ENCODE measurements at regions not wholly inside any gene's neighbourhood (a gene's known extent, or its start where the extent isn't known, plus 50 kb on each side); places are given as distances from the start of the nearest gene placed in this dataset.

- peak; percentile 11 for DNase-seq (ENCODE audit: low read depth)
- TF ChIP-seq CTCF (IDR thresholded peaks at IDR 0.05; ENCODE audit: control insufficient read depth, extremely low read depth, insufficient read depth) = no peak
- H3K4me3 ChIP-seq (ENCODE audit: low read depth, low read length) = no peak overlapping the region
Observed at GRCh38 chr2:215705771-215706361, 270.0 kb upstream of the FN1 start.

GRCh38 chr2:215705281-215705680, 269.4 kb upstream of the FN1 start:
- no peak for TF ChIP-seq CTCF (IDR thresholded peaks at IDR 0.05; ENCODE audit: control insufficient read depth, extremely low read depth, insufficient read depth)
- no peak overlapping the region for H3K4me3 ChIP-seq (ENCODE audit: low read depth, low read length)
- DNase-seq (ENCODE audit: low read depth) = no peak

- TF ChIP-seq CTCF (IDR thresholded peaks at IDR 0.05; ENCODE audit: control insufficient read depth, extremely low read depth, insufficient read depth) = no peak
- H3K4me3 ChIP-seq (ENCODE audit: low read depth, low read length) = no peak overlapping the region
Observed at GRCh38 chr2:215702116-215702902, 266.4 kb upstream of the FN1 start.

GRCh38 chr2:215699700-215700538, 264.1 kb upstream of the FN1 start:
- no peak for TF ChIP-seq CTCF (IDR thresholded peaks at IDR 0.05; ENCODE audit: control insufficient read depth, extremely low read depth, insufficient read depth)
- no peak for DNase-seq (ENCODE audit: low read depth)
- H3K4me3 ChIP-seq (ENCODE audit: low read depth, low read length) = no peak overlapping the region

More at GRCh38 chr2:215702116-215702902, 266.4 kb upstream of the FN1 start:
- DNase-seq (ENCODE audit: low read depth) = no peak

- no peak overlapping the region for H3K4me3 ChIP-seq (ENCODE audit: low read depth, low read length)
- TF ChIP-seq CTCF (IDR thresholded peaks at IDR 0.05; ENCODE audit: control insufficient read depth, extremely low read depth, insufficient read depth) = no peak
- no peak for DNase-seq (ENCODE audit: low read depth)
Observed at GRCh38 chr2:215699018-215699417, 263.1 kb upstream of the FN1 start.

GRCh38 chr2:215698566-215698965, 262.7 kb upstream of the FN1 start:
- DNase-seq (ENCODE audit: low read depth) = no peak
- H3K4me3 ChIP-seq (ENCODE audit: low read depth, low read length) = no peak overlapping the region
- no peak for TF ChIP-seq CTCF (IDR thresholded peaks at IDR 0.05; ENCODE audit: control insufficient read depth, extremely low read depth, insufficient read depth)
